ENCODE measurements at regions not wholly inside any gene's neighbourhood (a gene's known extent, or its start where the extent isn't known, plus 50 kb on each side); places are given as distances from the start of the nearest gene placed in this dataset.
A peak's percentile ranks its signal among the peaks of the same experiment; 100 is the strongest.

GRCh38 chr9:23492126-23493002 is 333.7 kb downstream of the ELAVL2 start:
- H3K4me3 ChIP-seq (ENCODE audit: low read length), result no peak overlapping the region
- peak; percentile 85 for TF ChIP-seq CTCF (IDR thresholded peaks at IDR 0.05; ENCODE audit: insufficient read depth, low read depth, low read length, missing control alignments)
- peak; percentile 80 for DNase-seq (ENCODE audit: low read depth)

- H3K4me3 ChIP-seq (ENCODE audit: low read length), result no peak overlapping the region
- TF ChIP-seq CTCF (IDR thresholded peaks at IDR 0.05; ENCODE audit: insufficient read depth, low read depth, low read length, missing control alignments), result no peak
- DNase-seq (ENCODE audit: low read depth), result no peak
Observed at GRCh38 chr9:23493219-23493618, 332.8 kb downstream of the ELAVL2 start.

- no peak overlapping the region for H3K4me3 ChIP-seq (ENCODE audit: low read length)
- DNase-seq (ENCODE audit: low read depth), result no peak
- no peak for TF ChIP-seq CTCF (IDR thresholded peaks at IDR 0.05; ENCODE audit: insufficient read depth, low read depth, low read length, missing control alignments)
Observed at GRCh38 chr9:23496489-23497136, 329.4 kb downstream of the ELAVL2 start.

GRCh38 chr9:23497137-23497504 is 328.9 kb downstream of the ELAVL2 start:
- no peak for DNase-seq (ENCODE audit: low read depth)

GRCh38 chr9:23502004-23502403 is 324.0 kb downstream of the ELAVL2 start:
- no peak for DNase-seq (ENCODE audit: low read depth)
- H3K4me3 ChIP-seq (ENCODE audit: low read length), result no peak overlapping the region
- no peak for TF ChIP-seq CTCF (IDR thresholded peaks at IDR 0.05; ENCODE audit: insufficient read depth, low read depth, low read length, missing control alignments)

More at GRCh38 chr9:23497137-23497504, 328.9 kb downstream of the ELAVL2 start:
- H3K4me3 ChIP-seq (ENCODE audit: low read length), result no peak overlapping the region
- no peak for TF ChIP-seq CTCF (IDR thresholded peaks at IDR 0.05; ENCODE audit: insufficient read depth, low read depth, low read length, missing control alignments)

- no peak overlapping the region for H3K4me3 ChIP-seq (ENCODE audit: low read length)
Observed at GRCh38 chr9:23522952-23523351, 303.1 kb downstream of the ELAVL2 start.

More at GRCh38 chr9:23522952-23523351, 303.1 kb downstream of the ELAVL2 start:
- TF ChIP-seq CTCF (IDR thresholded peaks at IDR 0.05; ENCODE audit: insufficient read depth, low read depth, low read length, missing control alignments), result no peak
- DNase-seq (ENCODE audit: low read depth), result no peak
